ENCODE measurements at regions not wholly inside any gene's neighbourhood (a gene's known extent, or its start where the extent isn't known, plus 50 kb on each side); places are given as distances from the start of the nearest gene placed in this dataset.

GRCh38 chr20:17797161-17797560 lies 97.4 kb downstream of the BANF2 start (continued):
- TF ChIP-seq ZNF382 (CRISPR knock-in tag; IDR thresholded peaks at IDR 0.05; ENCODE audit: borderline replicate concordance) = no peak
- no peak for TF ChIP-seq KMT2B (CRISPR knock-in tag; IDR thresholded peaks at IDR 0.05)
- no peak for TF ChIP-seq PPARG (CRISPR knock-in tag; conservative IDR thresholded peaks at IDR 0.05)
- TF ChIP-seq PAX8 (CRISPR knock-in tag; IDR thresholded peaks at IDR 0.05; ENCODE audit: borderline replicate concordance) = no peak
- no peak for TF ChIP-seq CHD4 (IDR thresholded peaks at IDR 0.05; ENCODE audit: borderline replicate concordance, low read length)
- no peak for TF ChIP-seq KLF16 (CRISPR knock-in tag; IDR thresholded peaks at IDR 0.05)
- TF ChIP-seq POLR2AphosphoS2 (IDR thresholded peaks at IDR 0.05; ENCODE audit: low read depth, low read length) = no peak
- no peak for TF ChIP-seq GPN1 (CRISPR knock-in tag; IDR thresholded peaks at IDR 0.05; ENCODE audit: borderline replicate concordance)
- peak; percentile 58 for TF ChIP-seq BHLHE40 (IDR thresholded peaks at IDR 0.05; ENCODE audit: low read length)
- TF ChIP-seq KAT2B (IDR thresholded peaks at IDR 0.05; ENCODE audit: borderline replicate concordance, low read depth, low read length) = no peak
- no peak for TF ChIP-seq ZNF225 (CRISPR knock-in tag; IDR thresholded peaks at IDR 0.05)
- 0 out of 2 replicates have a peak, but pooled peaks have one; percentile 19 for TF ChIP-seq THAP11 (CRISPR knock-in tag; IDR thresholded peaks at IDR 0.05)
- peak; percentile 77 for TF ChIP-seq TEAD3 (CRISPR knock-in tag; optimal IDR thresholded peaks at IDR 0.05; ENCODE audit: borderline replicate concordance)
- no peak for TF ChIP-seq DR1 (CRISPR knock-in tag; IDR thresholded peaks at IDR 0.05)
- TF ChIP-seq PREB (CRISPR knock-in tag; IDR thresholded peaks at IDR 0.05) = no peak
- TF ChIP-seq FOXP1 (IDR thresholded peaks at IDR 0.05) = no peak
- TF ChIP-seq FOXP1 (CRISPR knock-in tag; IDR thresholded peaks at IDR 0.05) = peak; percentile 52; the same call in 1 of the 2 replicates
- no peak for TF ChIP-seq SP5 (CRISPR knock-in tag; IDR thresholded peaks at IDR 0.05; ENCODE audit: borderline replicate concordance, low read depth)
- no peak for TF ChIP-seq RBFOX2 (IDR thresholded peaks at IDR 0.05; ENCODE audit: low read depth, low read length)
- TF ChIP-seq KDM4B (CRISPR knock-in tag; IDR thresholded peaks at IDR 0.05) = 0 out of 2 replicates have a peak, but pooled peaks have one; percentile 45
- no peak for TF ChIP-seq ZNF180 (CRISPR knock-in tag; IDR thresholded peaks at IDR 0.05; ENCODE audit: borderline replicate concordance, low read depth)
- TF ChIP-seq POLR2G (IDR thresholded peaks at IDR 0.05; ENCODE audit: low read depth, low read length) = no peak
- TF ChIP-seq SATB2 (CRISPR knock-in tag; IDR thresholded peaks at IDR 0.05) = no peak
- no peak for TF ChIP-seq SMAD9 (CRISPR knock-in tag; IDR thresholded peaks at IDR 0.05)
- TF ChIP-seq HOXA7 (CRISPR knock-in tag; IDR thresholded peaks at IDR 0.05) = no peak
- TF ChIP-seq E2F2 (CRISPR knock-in tag; IDR thresholded peaks at IDR 0.05; ENCODE audit: borderline replicate concordance) = no peak
- no peak for TF ChIP-seq ZNF501 (CRISPR knock-in tag; IDR thresholded peaks at IDR 0.05)
- TF ChIP-seq PCBP2 (optimal IDR thresholded peaks at IDR 0.05; ENCODE audit: low read depth, low read length, poor library complexity, severe bottlenecking) = no peak
- TF ChIP-seq SALL1 (CRISPR knock-in tag; IDR thresholded peaks at IDR 0.05) = 0 out of 2 replicates have a peak, but pooled peaks have one; percentile 22
- no peak for TF ChIP-seq ZGPAT (CRISPR knock-in tag; IDR thresholded peaks at IDR 0.05)
- TF ChIP-seq HOXD1 (CRISPR knock-in tag; IDR thresholded peaks at IDR 0.05) = no peak
- peak; percentile 54 for TF ChIP-seq FOXA3 (CRISPR knock-in tag; IDR thresholded peaks at IDR 0.05)
- TF ChIP-seq SAP130 (CRISPR knock-in tag; IDR thresholded peaks at IDR 0.05; ENCODE audit: low read depth) = 0 out of 2 replicates have a peak, but pooled peaks have one; percentile 42
- no peak for TF ChIP-seq SMARCE1 (IDR thresholded peaks at IDR 0.05; ENCODE audit: borderline replicate concordance)

Measured in HepG2 (cell line).